DMS153 treated with DMSO at 0.1 percent for 48 hours (cell line): ENCODE measurements at regions not wholly inside any gene's neighbourhood (a gene's known extent, or its start where the extent isn't known, plus 50 kb on each side); places are given as distances from the start of the nearest gene placed in this dataset.
"Not testable (repeated sequence)": the region's sequence is repeated elsewhere in the genome, so short reads cannot be mapped to it uniquely, and the experiment has no call there.

Experiments
- DNase-seq: peaks from one replicate; lab custom pipeline; 2025; ENCODE audit not compliant: unreplicated experiment; lab: John Stamatoyannopoulos, UW

- DNase-seq = no peak
Observed at GRCh38 chr12:33588725-33589405, 149.2 kb upstream of the SYT10 start.

GRCh38 chr12:33589576-33590114 lies 150.0 kb upstream of the SYT10 start:
- no peak for DNase-seq

GRCh38 chr12:33593753-33594152 lies 154.1 kb upstream of the SYT10 start:
- DNase-seq = no peak

GRCh38 chr12:33596061-33596460 lies 156.4 kb upstream of the SYT10 start:
- no peak for DNase-seq

GRCh38 chr12:33596814-33597213 lies 157.2 kb upstream of the SYT10 start:
- DNase-seq = no peak

GRCh38 chr12:33602515-33602914 lies 162.9 kb upstream of the SYT10 start:
- DNase-seq = no peak

GRCh38 chr12:33605757-33606156 lies 166.1 kb upstream of the SYT10 start:
- DNase-seq = no peak

GRCh38 chr12:33609910-33610309 lies 170.3 kb upstream of the SYT10 start:
- DNase-seq = no peak

- DNase-seq = no peak
Observed at GRCh38 chr12:33614630-33615029, 175.0 kb upstream of the SYT10 start.

- no peak for DNase-seq
Observed at GRCh38 chr12:33617218-33617617, 177.6 kb upstream of the SYT10 start.

- no peak for DNase-seq
Observed at GRCh38 chr12:33628087-33628486, 188.5 kb upstream of the SYT10 start.

GRCh38 chr12:33634544-33634943 lies 194.9 kb upstream of the SYT10 start:
- no peak for DNase-seq

GRCh38 chr12:33636930-33637329 lies 197.3 kb upstream of the SYT10 start:
- DNase-seq = not testable (repeated sequence)

- no peak for DNase-seq
Observed at GRCh38 chr12:33639975-33640374, 200.4 kb upstream of the SYT10 start.

- DNase-seq = no peak
Observed at GRCh38 chr12:33649992-33650391, 210.4 kb upstream of the SYT10 start.

- DNase-seq = no peak
Observed at GRCh38 chr12:33650832-33651231, 211.2 kb upstream of the SYT10 start.

- no peak for DNase-seq
Observed at GRCh38 chr12:33653362-33653761, 213.7 kb upstream of the SYT10 start.

GRCh38 chr12:33654313-33654712 lies 214.7 kb upstream of the SYT10 start:
- no peak for DNase-seq

- no peak for DNase-seq
Observed at GRCh38 chr12:33663000-33663654, 223.5 kb upstream of the SYT10 start.

GRCh38 chr12:33669349-33669748 lies 229.7 kb upstream of the SYT10 start:
- DNase-seq = no peak

GRCh38 chr12:33670284-33670683 lies 230.7 kb upstream of the SYT10 start:
- DNase-seq = no peak

GRCh38 chr12:33671676-33672075 lies 232.1 kb upstream of the SYT10 start:
- no peak for DNase-seq
